Calu3 (cell line): ENCODE measurements at regions not wholly inside any gene's neighbourhood (a gene's known extent, or its start where the extent isn't known, plus 50 kb on each side); places are given as distances from the start of the nearest gene placed in this dataset.

ENCODE experiments used
- BruUV-seq: library from RNA; stranded (reverse); fragments of 400-500 nt; replicated peaks from 2 replicates; lab custom pipeline; 2021; lab: Mats Ljungman, UMichigan
- CTCF ChIA-PET: fragments of 300-600 bp; sonication (Branson Sonifier 250); formaldehyde crosslinking; loops from one replicate; lab custom pipeline; 2022; ENCODE audit warnings: antibody characterized with exemption; lab: Charles Lee
- DNase-seq: peaks from one replicate; pipeline ENCODE4 v3.0.0; 2022
- H3K27ac Mint-ChIP-seq: one replicate; pipeline ENCODE4 v1.8.0; 2022; ENCODE audit warnings: mixed read lengths; ENCODE audit not compliant: unreplicated experiment
- H3K27me3 Mint-ChIP-seq: one replicate; pipeline ENCODE4 v1.8.0; 2022; ENCODE audit warnings: mixed read lengths; ENCODE audit not compliant: unreplicated experiment
- H3K36me3 Mint-ChIP-seq: one replicate; pipeline ENCODE4 v1.8.0; 2022; ENCODE audit warnings: mild to moderate bottlenecking, moderate library complexity, mixed read lengths; ENCODE audit not compliant: insufficient read depth, unreplicated experiment
- H3K4me1 Mint-ChIP-seq: one replicate; pipeline ENCODE4 v1.8.0; 2022; ENCODE audit warnings: mild to moderate bottlenecking, low read depth, mixed read lengths; ENCODE audit not compliant: unreplicated experiment
- H3K4me3 Mint-ChIP-seq: one replicate; pipeline ENCODE4 v1.8.0; 2022; ENCODE audit warnings: mild to moderate bottlenecking, low read depth, moderate library complexity, mixed read lengths; ENCODE audit not compliant: unreplicated experiment
- H3K9me3 Mint-ChIP-seq: one replicate; pipeline ENCODE4 v1.8.0; 2022; ENCODE audit warnings: low read depth, mixed read lengths; ENCODE audit not compliant: unreplicated experiment
- intact Hi-C: fragments of 100-400 bp; cut with micrococcal nuclease; formaldehyde crosslinking; loops from one replicate; pipeline ENCODE4 v1.10.0; 2022; ENCODE audit not compliant: unreplicated experiment
- TF ChIP-seq, protein P1 (sequence below): fragments of 200-600 bp; IDR thresholded peaks from one replicate; pipeline ENCODE4 v1.8.0; 2022; ENCODE audit warnings: antibody characterized with exemption; ENCODE audit not compliant: unreplicated experiment

DNA sequence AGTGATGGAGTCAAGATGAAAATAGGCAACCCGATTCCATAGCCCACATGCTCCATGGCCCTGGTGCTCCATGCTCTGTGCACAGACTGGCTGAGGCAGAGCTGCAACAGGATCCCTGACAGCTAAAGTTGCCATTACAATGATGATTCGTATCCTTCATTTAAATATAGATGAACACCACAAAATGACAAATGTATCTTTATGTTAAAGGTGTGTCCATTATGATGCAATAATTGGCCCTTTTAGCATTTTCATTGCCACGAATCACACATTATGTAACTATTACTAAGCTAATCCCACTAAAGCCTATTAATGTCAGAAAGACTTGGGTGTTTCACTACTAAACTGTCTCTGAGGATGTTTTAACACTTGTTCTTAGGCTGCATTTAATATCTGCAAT is 270.2 kb upstream of the THBS1 start:
- intact Hi-C loops, result loop anchor here (10.0 kb wide), 1 partner anchor 124 kb away; no protein-coding TSS in a partner anchor
- H3K27me3 Mint-ChIP-seq, result no peaks in the 10 kb centered on the region
- no peak overlapping the region for H3K4me3 Mint-ChIP-seq
- CTCF ChIA-PET, result no interaction called here
- TF ChIP-seq, protein P1, sequence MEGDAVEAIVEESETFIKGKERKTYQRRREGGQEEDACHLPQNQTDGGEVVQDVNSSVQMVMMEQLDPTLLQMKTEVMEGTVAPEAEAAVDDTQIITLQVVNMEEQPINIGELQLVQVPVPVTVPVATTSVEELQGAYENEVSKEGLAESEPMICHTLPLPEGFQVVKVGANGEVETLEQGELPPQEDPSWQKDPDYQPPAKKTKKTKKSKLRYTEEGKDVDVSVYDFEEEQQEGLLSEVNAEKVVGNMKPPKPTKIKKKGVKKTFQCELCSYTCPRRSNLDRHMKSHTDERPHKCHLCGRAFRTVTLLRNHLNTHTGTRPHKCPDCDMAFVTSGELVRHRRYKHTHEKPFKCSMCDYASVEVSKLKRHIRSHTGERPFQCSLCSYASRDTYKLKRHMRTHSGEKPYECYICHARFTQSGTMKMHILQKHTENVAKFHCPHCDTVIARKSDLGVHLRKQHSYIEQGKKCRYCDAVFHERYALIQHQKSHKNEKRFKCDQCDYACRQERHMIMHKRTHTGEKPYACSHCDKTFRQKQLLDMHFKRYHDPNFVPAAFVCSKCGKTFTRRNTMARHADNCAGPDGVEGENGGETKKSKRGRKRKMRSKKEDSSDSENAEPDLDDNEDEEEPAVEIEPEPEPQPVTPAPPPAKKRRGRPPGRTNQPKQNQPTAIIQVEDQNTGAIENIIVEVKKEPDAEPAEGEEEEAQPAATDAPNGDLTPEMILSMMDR, result no peak
- no peak overlapping the region for H3K27ac Mint-ChIP-seq
- no peaks in the 10 kb centered on the region for H3K4me1 Mint-ChIP-seq
- no TSS peak for BruUV-seq
- no peak for DNase-seq
- H3K36me3 Mint-ChIP-seq, result no peaks in the 10 kb centered on the region
- no peaks in the 10 kb centered on the region for H3K9me3 Mint-ChIP-seq

DNA sequence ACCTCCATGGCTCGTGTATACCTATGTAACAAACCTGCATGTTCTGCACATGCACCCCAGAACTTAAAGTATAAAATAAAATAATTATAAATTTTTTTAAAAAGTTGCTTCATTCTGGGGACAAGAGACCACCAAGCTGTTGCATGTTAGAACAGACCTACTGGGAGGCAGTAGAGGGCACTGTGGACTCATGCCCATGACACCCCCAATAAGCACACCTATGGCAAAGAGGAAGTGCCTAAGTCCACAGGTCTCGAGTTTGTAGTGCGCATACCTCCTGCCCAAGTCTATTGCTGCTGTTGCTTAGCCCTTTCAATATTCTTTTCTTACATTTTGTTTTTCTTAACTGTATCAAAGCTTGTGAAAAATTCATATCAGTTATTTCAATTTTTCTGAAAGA is 267.9 kb upstream of the THBS1 start:
- no peaks in the 10 kb centered on the region for H3K9me3 Mint-ChIP-seq
- H3K4me3 Mint-ChIP-seq, result no peak overlapping the region
- H3K27ac Mint-ChIP-seq, result no peak overlapping the region
- TF ChIP-seq, protein P1, result no peak
- intact Hi-C loops, result loop anchor here (2.0 to 10.0 kb wide), 3 partner anchors 122 to 268 kb away; partner anchors contain the start of gene THBS1
- CTCF ChIA-PET, result interaction anchor here (1.0 to 1.4 kb wide), 3 partner anchors 101 to 267 kb away, joined by 3 to 9 read pairs (median 7); partner anchors contain the start of gene THBS1
- DNase-seq, result peak; percentile 39
- BruUV-seq, result no TSS peak
- H3K4me1 Mint-ChIP-seq, result no peaks in the 10 kb centered on the region
- H3K27me3 Mint-ChIP-seq, result no peaks in the 10 kb centered on the region
- no peaks in the 10 kb centered on the region for H3K36me3 Mint-ChIP-seq

DNA sequence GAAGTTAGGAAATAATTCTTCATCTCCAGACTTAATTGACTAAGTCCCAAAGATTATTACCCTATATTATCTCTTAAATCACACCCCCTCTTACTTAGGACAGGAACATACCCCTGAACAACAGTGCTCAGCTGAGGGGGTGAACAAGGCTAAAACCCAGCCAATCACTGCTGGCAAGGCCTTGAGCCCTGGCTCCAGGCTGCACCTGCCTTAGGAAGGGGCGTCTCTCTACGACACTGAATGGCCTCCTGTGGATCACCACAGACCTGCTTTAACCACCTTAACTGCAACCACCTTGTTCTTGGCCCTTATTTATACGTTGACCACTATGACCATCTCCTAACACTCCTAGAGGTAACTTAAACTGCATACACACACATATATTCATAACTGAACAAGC is 267.4 kb upstream of the THBS1 start:
- CTCF ChIA-PET, result interaction anchor here (1.0 to 1.4 kb wide), 3 partner anchors 102 to 267 kb away, joined by 3 to 9 read pairs (median 7); partner anchors contain the start of gene THBS1
- H3K4me3 Mint-ChIP-seq, result no peak overlapping the region
- H3K36me3 Mint-ChIP-seq, result no peaks in the 10 kb centered on the region
- H3K27me3 Mint-ChIP-seq, result no peaks in the 10 kb centered on the region
- no TSS peak for BruUV-seq
- H3K4me1 Mint-ChIP-seq, result no peaks in the 10 kb centered on the region
- no peak for DNase-seq
- H3K9me3 Mint-ChIP-seq, result no peaks in the 10 kb centered on the region
- H3K27ac Mint-ChIP-seq, result no peak overlapping the region
- TF ChIP-seq, protein P1, result no peak
- intact Hi-C loops, result loop anchor here (2.0 to 10.0 kb wide), 3 partner anchors 121 to 267 kb away; partner anchors contain the start of gene THBS1

DNA sequence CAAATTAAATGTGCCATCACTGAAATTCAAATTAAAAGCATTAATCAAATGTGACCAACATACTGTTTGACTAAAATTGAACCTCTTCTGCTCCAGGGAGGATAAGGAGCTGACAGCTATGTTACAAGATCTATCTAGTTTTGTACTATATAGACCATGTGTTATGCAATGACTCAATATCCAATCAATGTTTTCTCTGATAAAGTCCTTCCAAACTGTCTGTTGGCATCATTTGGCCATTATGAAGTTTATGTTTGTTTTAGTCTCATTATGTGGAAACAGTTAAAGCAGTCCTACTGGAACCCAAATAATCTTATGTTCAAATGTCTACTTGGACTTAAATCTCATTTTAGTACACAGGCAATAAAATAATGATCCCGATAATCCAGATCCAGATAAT is 267.0 kb upstream of the THBS1 start:
- CTCF ChIA-PET, result interaction anchor here (0.9 to 1.4 kb wide), 4 partner anchors 102 to 266 kb away, joined by 3 to 9 read pairs (median 5); partner anchors contain the start of gene THBS1

More for the DNA sequence above, 267.0 kb upstream of the THBS1 start:
- intact Hi-C loops, result loop anchor here (2.0 to 10.0 kb wide), 3 partner anchors 121 to 267 kb away; partner anchors contain the start of gene THBS1
- Mint-ChIP-seq H3K9me3 (no peaks in the 10 kb centered on the region), H3K36me3 (no peaks in the 10 kb centered on the region), H3K27ac (no peak overlapping the region), H3K4me3 (no peak overlapping the region), H3K27me3 (no peaks in the 10 kb centered on the region), H3K4me1 (no peaks in the 10 kb centered on the region)
- TF ChIP-seq, protein P1, result no peak
- DNase-seq, result no peak
- no TSS peak for BruUV-seq
